Adrenal gland (tissue), 5 donors: ENCODE measurements at regions not wholly inside any gene's neighbourhood (a gene's known extent, or its start where the extent isn't known, plus 50 kb on each side); places are given as distances from the start of the nearest gene placed in this dataset.

Experiments
- POLR2A ChIP-seq, 2 donors: fragments of 450-650 bp; IDR thresholded peaks; one replicate each; pipeline ENCODE4 v1.6.1; 2017; ENCODE audit warnings: antibody characterized with exemption in 2 of 2, mild to moderate bottlenecking in 2 of 2, moderate library complexity in 1 of 2
- TF ChIP-seq, protein P1 (sequence below), 6 experiments: fragments of 450-650 bp in 4 of 6; fragments of 200-600 bp in 2 of 6; sonication (generic) in 1 of 6; IDR thresholded peaks; 1 replicate in 5 of 6; 2 replicates in 1 of 6; pipeline versions ENCODE4 v1.5.1 to v1.8.0; 2016 to 2021; ENCODE audit warnings: antibody characterized with exemption in 6 of 6, mild to moderate bottlenecking in 2 of 6, moderate library complexity in 1 of 6
- donor health status: DM: no; HTN: no; CAD: no.

DNA sequence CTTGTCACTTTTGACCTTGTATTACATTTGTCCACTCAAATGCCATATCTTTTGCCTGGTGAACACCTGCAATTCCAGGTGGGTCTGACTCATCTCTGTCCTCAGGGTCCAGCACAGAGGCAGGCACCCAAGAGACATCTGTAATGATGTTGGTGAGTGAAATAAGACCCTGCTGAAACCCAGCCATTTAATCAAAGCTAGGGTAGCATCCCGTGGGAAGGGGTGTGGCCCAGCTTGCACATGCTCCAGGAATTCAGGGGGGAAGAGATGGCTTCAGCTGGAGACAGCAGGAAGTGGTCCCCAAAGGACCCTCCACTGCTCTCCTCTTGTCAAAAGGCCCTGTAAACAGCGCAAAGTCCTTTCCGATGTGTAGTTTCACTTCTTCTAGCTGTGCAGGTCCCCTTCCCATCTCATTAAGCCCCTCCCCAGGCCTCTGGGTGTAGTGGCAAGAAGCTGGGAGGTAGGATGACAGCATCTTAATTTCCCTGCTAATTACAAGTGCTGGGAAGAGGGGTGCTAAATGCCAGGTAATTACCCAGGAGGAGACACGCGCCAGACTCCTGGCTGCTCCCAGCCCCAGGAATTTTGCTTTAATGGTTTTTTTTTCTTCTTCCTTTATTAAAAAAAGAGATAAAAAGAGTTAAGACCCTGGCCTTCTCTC is 54.4 kb upstream of the TRABD2B start:
- TF ChIP-seq, protein P1, sequence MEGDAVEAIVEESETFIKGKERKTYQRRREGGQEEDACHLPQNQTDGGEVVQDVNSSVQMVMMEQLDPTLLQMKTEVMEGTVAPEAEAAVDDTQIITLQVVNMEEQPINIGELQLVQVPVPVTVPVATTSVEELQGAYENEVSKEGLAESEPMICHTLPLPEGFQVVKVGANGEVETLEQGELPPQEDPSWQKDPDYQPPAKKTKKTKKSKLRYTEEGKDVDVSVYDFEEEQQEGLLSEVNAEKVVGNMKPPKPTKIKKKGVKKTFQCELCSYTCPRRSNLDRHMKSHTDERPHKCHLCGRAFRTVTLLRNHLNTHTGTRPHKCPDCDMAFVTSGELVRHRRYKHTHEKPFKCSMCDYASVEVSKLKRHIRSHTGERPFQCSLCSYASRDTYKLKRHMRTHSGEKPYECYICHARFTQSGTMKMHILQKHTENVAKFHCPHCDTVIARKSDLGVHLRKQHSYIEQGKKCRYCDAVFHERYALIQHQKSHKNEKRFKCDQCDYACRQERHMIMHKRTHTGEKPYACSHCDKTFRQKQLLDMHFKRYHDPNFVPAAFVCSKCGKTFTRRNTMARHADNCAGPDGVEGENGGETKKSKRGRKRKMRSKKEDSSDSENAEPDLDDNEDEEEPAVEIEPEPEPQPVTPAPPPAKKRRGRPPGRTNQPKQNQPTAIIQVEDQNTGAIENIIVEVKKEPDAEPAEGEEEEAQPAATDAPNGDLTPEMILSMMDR (IDR thresholded peaks at IDR 0.05): no peak
- no peak for TF ChIP-seq POLR2A (IDR thresholded peaks at IDR 0.05)
